K562 (cell line): ENCODE measurements at regions not wholly inside any gene's neighbourhood (a gene's known extent, or its start where the extent isn't known, plus 50 kb on each side); places are given as distances from the start of the nearest gene placed in this dataset.
"Not testable (repeated sequence)": the region's sequence is repeated elsewhere in the genome, so short reads cannot be mapped to it uniquely, and the experiment has no call there.

Experiments
- ATAC-seq: fragments of 200-7000 bp; cut with Tn5 transposase; 3 replicates; pipeline ENCODE4 v1.9.1; 2020; ENCODE audit warnings: moderate library complexity
- BruUV-seq: library from RNA; stranded (reverse); fragments of 400-500 nt; replicated peaks from 2 replicates; lab custom pipeline; 2021; lab: Mats Ljungman, UMichigan
- CTCF ChIA-PET: fragments of 300-600 bp; formaldehyde crosslinking; extraction: SDS; loops from one replicate; lab custom pipeline; 2021; ENCODE audit warnings: low intra/inter-chr PET ratio; lab: Yijun Ruan, JAX
- POLR2A ChIA-PET: fragments of 300-600, 350-650 bp; sonication (Branson Sonifier 250); formaldehyde crosslinking; extraction: SDS; loops from one replicate; lab custom pipeline; 2021; ENCODE audit warnings: antibody characterized with exemption, inconsistent platforms; lab: Yijun Ruan, JAX
- DNase-seq, 4 experiments: peaks; one replicate each; pipeline versions ENCODE4 v3.0.0 to v3.0.0-alpha.2; 2011 to 2018; ENCODE audit warnings: low spot score in 3 of 4, mixed read lengths in 3 of 4; ENCODE audit errors: extremely low read depth in 1 of 4
- FAIRE-seq: peaks from 2 replicates; lab custom pipeline; 2011; peaks lifted over from hg19 to GRCh38; lab: Jason Lieb, UNC
- H2AFZ ChIP-seq: 2 replicates; pipeline ENCODE4 v1.6.0; 2011; ENCODE audit warnings: low read depth, low read length, control low read depth, inconsistent platforms
- H3K27ac ChIP-seq: fragments of 200-600 bp; 3 replicates; pipeline ENCODE4 v1.8.0; 2011; ENCODE audit warnings: low read depth, mild to moderate bottlenecking, control low read depth, inconsistent platforms, low read length, moderate library complexity, mixed read lengths; ENCODE audit errors: extremely low read depth
- H3K27me3 ChIP-seq, 2 experiments: fragments of 300-600 bp in 1 of 2; 2 replicates in 1 of 2; 3 replicates in 1 of 2; pipeline versions ENCODE4 v1.6.0 to v1.8.0; 2011; ENCODE audit warnings: inconsistent platforms in 2 of 2, low read length in 2 of 2, mild to moderate bottlenecking in 1 of 2, mixed read lengths in 1 of 2, moderate library complexity in 1 of 2; ENCODE audit not compliant: control insufficient read depth in 2 of 2, insufficient read depth in 2 of 2
- H3K36me3 ChIP-seq: fragments of 300-600 bp; 3 replicates; pipeline ENCODE4 v1.8.0; 2011; ENCODE audit warnings: mild to moderate bottlenecking, low read length, inconsistent platforms; ENCODE audit not compliant: control insufficient read depth, insufficient read depth
- H3K4me1 ChIP-seq, 2 experiments: fragments of 200-600 bp in 1 of 2; replicated peaks in 1 of 2; 2 replicates in 1 of 2; 3 replicates in 1 of 2; pipeline versions ENCODE4 v1.5.1 to v1.8.0; 2011; ENCODE audit warnings: inconsistent platforms in 2 of 2, low read length in 2 of 2, mild to moderate bottlenecking in 1 of 2, mixed read lengths in 1 of 2, moderate library complexity in 1 of 2; ENCODE audit not compliant: control insufficient read depth in 2 of 2, insufficient read depth in 2 of 2
- H3K4me2 ChIP-seq: 2 replicates; pipeline ENCODE4 v1.6.1; 2011; ENCODE audit warnings: low read length, control low read depth, inconsistent platforms, mixed read lengths; ENCODE audit not compliant: insufficient read depth
- H3K4me3 ChIP-seq: fragments of 200-600 bp; sonication (generic), shearing (Covaris generic); 2 replicates; pipeline ENCODE4 v1.5.1; 2016; ENCODE audit warnings: control low read depth, inconsistent platforms
- H3K79me2 ChIP-seq: fragments of 200-600 bp; 3 replicates; pipeline ENCODE4 v1.8.0; 2011; ENCODE audit warnings: low read length, inconsistent platforms; ENCODE audit not compliant: control insufficient read depth, insufficient read depth
- H3K9ac ChIP-seq, 2 experiments: 2 replicates each; pipeline versions ENCODE4 v1.6.0 to v1.6.1; 2011; ENCODE audit warnings: low read depth in 2 of 2, low read length in 2 of 2, control low read depth in 1 of 2, inconsistent platforms in 1 of 2, mild to moderate bottlenecking in 1 of 2, mixed read lengths in 1 of 2; ENCODE audit not compliant: insufficient read depth in 1 of 2
- H3K9me1 ChIP-seq: one replicate; pipeline ENCODE4 v1.6.0; 2011; ENCODE audit warnings: inconsistent platforms, mild to moderate bottlenecking, low read length, moderate library complexity; ENCODE audit not compliant: control insufficient read depth, insufficient read depth
- H3K9me3 ChIP-seq: replicated peaks from 2 replicates; pipeline ENCODE4 v1.5.1; 2011; ENCODE audit warnings: low read depth, low read length, inconsistent platforms; ENCODE audit not compliant: control insufficient read depth, insufficient read depth
- H4K20me1 ChIP-seq: replicated peaks from 2 replicates; pipeline ENCODE4 v1.6.1; 2011; ENCODE audit warnings: low read length, inconsistent platforms, mixed read lengths; ENCODE audit not compliant: control insufficient read depth, insufficient read depth
- RAD21 ChIP-seq, 2 experiments: fragments of 250-450 bp in 1 of 2; fragments of 450-650 bp in 1 of 2; sonication (Bioruptor Pico) in 1 of 2; formaldehyde crosslinking in 1 of 2; IDR thresholded peaks in 1 of 2; conservative IDR thresholded peaks in 1 of 2; 2 replicates each; pipeline versions ENCODE4 v1.4.0 to v1.8.0; 2020 to 2022; ENCODE audit warnings: mild to moderate bottlenecking in 2 of 2, moderate library complexity in 1 of 2
- whole genome bisulfite sequencing: fragments of 100-300 bp; shearing (Covaris generic); methylation state at CpG from one replicate; pipeline ENCODE4 v1.1.6; 2016; ENCODE audit warnings: low coverage, mixed read lengths; ENCODE audit not compliant: insufficient coverage; ENCODE audit errors: missing lambda C conversion rate; 5-methylcytosine and 5-hydroxymethylcytosine counted together
- in situ Hi-C: fragments of 300-500 bp; cut with MboI; formaldehyde crosslinking; loops from 4 replicates; pipeline ENCODE4 v1.15.0; 2018; ENCODE audit warnings: inconsistent platforms, mixed read lengths
- intact Hi-C: fragments of 100-400 bp; cut with micrococcal nuclease; formaldehyde crosslinking; loops from 2 replicates; pipeline ENCODE4 v1.14.2; 2022
- TF ChIP-seq, protein P1 (sequence below), 3 experiments: IDR thresholded peaks in 2 of 3; conservative IDR thresholded peaks in 1 of 3; 2 replicates each; pipeline ENCODE4 v1.5.1; 2011 to 2012; ENCODE audit warnings: low read length in 3 of 3, mild to moderate bottlenecking in 3 of 3, control low read depth in 2 of 3, improper control_type of control experiment in 1 of 3, inconsistent platforms in 1 of 3, low read depth in 1 of 3, mixed read lengths in 1 of 3, moderate library complexity in 1 of 3; ENCODE audit not compliant: insufficient read depth in 2 of 3
- TF ChIP-seq, protein P2 (sequence below), 2 experiments: fragments of 450-650 bp; formaldehyde crosslinking in 1 of 2; IDR thresholded peaks; 2 replicates each; pipeline versions ENCODE4 v1.4.0 to v1.6.1; 2014 to 2020; ENCODE audit warnings: mild to moderate bottlenecking in 2 of 2, borderline replicate concordance in 1 of 2, low read depth in 1 of 2

DNA sequence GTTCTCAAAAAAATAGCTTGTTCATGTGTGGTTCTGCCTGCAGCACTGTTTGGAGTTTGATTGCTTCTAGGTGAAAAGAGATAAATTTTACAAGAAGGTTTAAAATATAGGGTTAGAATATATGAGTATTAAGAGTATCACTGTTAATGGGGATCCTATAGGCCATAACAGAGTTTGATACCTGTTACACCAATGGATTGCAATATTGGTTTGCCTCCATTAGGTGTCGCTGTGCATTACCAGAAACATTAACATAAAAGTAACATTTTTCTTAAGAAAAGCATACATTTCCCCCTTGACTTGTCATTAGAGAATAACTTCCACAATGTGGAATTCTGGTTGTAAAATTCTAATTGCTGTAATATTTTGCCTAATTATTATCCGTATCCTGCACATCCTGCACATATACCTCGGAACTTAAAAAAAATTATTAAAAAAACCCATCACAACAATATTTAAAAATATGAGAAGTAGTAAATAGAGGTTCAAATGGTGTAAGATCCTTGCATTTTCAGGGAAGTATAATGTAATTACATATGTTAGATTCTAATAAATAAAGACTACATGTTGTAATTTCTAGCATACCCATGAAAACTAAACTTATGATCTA is 63.0 kb downstream of the CYP4A11 start:
- H3K9me3 ChIP-seq, H3K36me3 ChIP-seq, H2AFZ ChIP-seq, POLR2A ChIA-PET, H4K20me1 ChIP-seq, BruUV-seq, H3K79me2 ChIP-seq, H3K27me3 ChIP-seq, H3K9me1 ChIP-seq, CTCF ChIA-PET, intact Hi-C loops, H3K4me3 ChIP-seq, H3K27ac ChIP-seq, H3K4me2 ChIP-seq, H3K4me1 ChIP-seq, H3K9ac ChIP-seq: not testable (repeated sequence)
- TF ChIP-seq, protein P1, sequence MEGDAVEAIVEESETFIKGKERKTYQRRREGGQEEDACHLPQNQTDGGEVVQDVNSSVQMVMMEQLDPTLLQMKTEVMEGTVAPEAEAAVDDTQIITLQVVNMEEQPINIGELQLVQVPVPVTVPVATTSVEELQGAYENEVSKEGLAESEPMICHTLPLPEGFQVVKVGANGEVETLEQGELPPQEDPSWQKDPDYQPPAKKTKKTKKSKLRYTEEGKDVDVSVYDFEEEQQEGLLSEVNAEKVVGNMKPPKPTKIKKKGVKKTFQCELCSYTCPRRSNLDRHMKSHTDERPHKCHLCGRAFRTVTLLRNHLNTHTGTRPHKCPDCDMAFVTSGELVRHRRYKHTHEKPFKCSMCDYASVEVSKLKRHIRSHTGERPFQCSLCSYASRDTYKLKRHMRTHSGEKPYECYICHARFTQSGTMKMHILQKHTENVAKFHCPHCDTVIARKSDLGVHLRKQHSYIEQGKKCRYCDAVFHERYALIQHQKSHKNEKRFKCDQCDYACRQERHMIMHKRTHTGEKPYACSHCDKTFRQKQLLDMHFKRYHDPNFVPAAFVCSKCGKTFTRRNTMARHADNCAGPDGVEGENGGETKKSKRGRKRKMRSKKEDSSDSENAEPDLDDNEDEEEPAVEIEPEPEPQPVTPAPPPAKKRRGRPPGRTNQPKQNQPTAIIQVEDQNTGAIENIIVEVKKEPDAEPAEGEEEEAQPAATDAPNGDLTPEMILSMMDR (IDR thresholded peaks at IDR 0.05 in 2 of 3, conservative IDR thresholded peaks at IDR 0.05 in 1 of 3; ENCODE audit: insufficient read depth in 2 of 3, low read depth in 1 of 3, low read length in 3 of 3): peak; percentile 15 to 49 (median 25); a peak in 3 of 6 replicates
- TF ChIP-seq, protein P2, sequence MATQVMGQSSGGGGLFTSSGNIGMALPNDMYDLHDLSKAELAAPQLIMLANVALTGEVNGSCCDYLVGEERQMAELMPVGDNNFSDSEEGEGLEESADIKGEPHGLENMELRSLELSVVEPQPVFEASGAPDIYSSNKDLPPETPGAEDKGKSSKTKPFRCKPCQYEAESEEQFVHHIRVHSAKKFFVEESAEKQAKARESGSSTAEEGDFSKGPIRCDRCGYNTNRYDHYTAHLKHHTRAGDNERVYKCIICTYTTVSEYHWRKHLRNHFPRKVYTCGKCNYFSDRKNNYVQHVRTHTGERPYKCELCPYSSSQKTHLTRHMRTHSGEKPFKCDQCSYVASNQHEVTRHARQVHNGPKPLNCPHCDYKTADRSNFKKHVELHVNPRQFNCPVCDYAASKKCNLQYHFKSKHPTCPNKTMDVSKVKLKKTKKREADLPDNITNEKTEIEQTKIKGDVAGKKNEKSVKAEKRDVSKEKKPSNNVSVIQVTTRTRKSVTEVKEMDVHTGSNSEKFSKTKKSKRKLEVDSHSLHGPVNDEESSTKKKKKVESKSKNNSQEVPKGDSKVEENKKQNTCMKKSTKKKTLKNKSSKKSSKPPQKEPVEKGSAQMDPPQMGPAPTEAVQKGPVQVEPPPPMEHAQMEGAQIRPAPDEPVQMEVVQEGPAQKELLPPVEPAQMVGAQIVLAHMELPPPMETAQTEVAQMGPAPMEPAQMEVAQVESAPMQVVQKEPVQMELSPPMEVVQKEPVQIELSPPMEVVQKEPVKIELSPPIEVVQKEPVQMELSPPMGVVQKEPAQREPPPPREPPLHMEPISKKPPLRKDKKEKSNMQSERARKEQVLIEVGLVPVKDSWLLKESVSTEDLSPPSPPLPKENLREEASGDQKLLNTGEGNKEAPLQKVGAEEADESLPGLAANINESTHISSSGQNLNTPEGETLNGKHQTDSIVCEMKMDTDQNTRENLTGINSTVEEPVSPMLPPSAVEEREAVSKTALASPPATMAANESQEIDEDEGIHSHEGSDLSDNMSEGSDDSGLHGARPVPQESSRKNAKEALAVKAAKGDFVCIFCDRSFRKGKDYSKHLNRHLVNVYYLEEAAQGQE (IDR thresholded peaks at IDR 0.05; ENCODE audit: borderline replicate concordance): peak; percentile 19; the same call in 1 of the 2 replicates
- TF ChIP-seq, protein P2 (CRISPR knock-in tag; IDR thresholded peaks at IDR 0.05; ENCODE audit: low read depth): not testable (repeated sequence)
- peak; percentile 14 to 69; a peak in 2 of 4 replicates for TF ChIP-seq RAD21 (CRISPR knock-in tag; conservative IDR thresholded peaks at IDR 0.05 in 1 of 2, IDR thresholded peaks at IDR 0.05 in 1 of 2)
- DNase-seq (peak in 3 of 4 experiments; percentile 20 to 57 (median 21)), FAIRE-seq (peak; percentile 87), ATAC-seq (peak; percentile 76)
- in situ Hi-C loops: loop anchor here (10.0 kb wide), 1 partner anchor 217 kb away; no protein-coding TSS in a partner anchor
- WGBS: 5% methylated on average over 3 of the region's 3 CpGs
